ENCODE measurements at regions not wholly inside any gene's neighbourhood (a gene's known extent, or its start where the extent isn't known, plus 50 kb on each side); places are given as distances from the start of the nearest gene placed in this dataset.

DNA sequence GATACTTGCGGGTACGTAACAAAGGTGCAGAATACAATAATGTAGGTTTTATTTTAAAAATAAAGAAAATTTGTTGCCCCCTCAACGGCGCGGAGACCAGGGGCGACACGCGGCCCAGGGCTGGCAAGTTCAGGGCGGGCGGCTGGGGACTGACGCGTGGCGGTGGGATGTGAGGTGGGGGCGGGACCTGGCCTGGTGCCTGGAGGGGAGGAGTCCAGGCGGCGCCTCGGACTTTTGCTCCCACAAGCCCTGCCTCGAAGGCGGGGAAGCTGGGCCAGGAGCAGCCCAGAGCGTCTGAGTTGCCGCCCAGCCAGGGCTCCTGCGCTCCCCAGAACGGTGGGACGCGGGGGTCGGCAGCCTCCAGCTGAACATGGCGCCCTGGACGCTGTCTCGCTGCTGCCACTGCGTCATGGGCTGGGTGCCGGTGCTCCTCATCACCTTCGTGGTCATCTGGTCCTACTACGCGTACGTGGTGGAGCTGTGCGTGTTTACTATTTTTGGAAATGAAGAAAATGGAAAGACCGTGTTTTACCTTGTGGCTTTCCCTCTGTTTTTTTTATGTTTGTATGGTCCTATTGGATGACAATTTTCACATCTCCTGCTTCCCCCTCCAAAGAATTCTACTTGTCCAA, 1122.8 kb upstream of the ATXN8OS start:
- no peaks in the 10 kb centered on the region for H3K79me2 ChIP-seq (ENCODE audit: insufficient read depth)
- WGBS (ENCODE audit: low lambda C conversion rate): 89% methylated on average over 20 of the region's 37 CpGs
- H3K9me2 ChIP-seq: no peaks in the 10 kb centered on the region
- H3K27ac ChIP-seq (ENCODE audit: low read depth in 2 of 2, low read length in 1 of 2): no peak overlapping the region
- no peak overlapping the region for H2AFZ ChIP-seq (ENCODE audit: low read depth)
- no peaks in the 10 kb centered on the region for H3K36me3 ChIP-seq (replicated peaks in 1 of 2; ENCODE audit: control insufficient read depth in 1 of 2, insufficient read depth in 2 of 2, low read length in 1 of 2)
- ChIA-PET CTCF (no interaction called here), POLR2A (no interaction called here)
- no peak overlapping the region for H3K4me2 ChIP-seq
- H3K27me3 ChIP-seq (ENCODE audit: insufficient read depth): no peaks in the 10 kb centered on the region
- no peak for DNase-seq
- no peaks in the 10 kb centered on the region for H4K20me1 ChIP-seq (ENCODE audit: insufficient read depth)
- H3K9ac ChIP-seq: no peak overlapping the region
- no peak overlapping the region for H3K4me3 ChIP-seq (ENCODE audit: low read depth in 2 of 2, low read length in 1 of 2)
- H3F3A ChIP-seq (replicated peaks; ENCODE audit: insufficient read depth): no peaks in the 10 kb centered on the region
- no peak for TF ChIP-seq RFX5 (IDR thresholded peaks at IDR 0.05; ENCODE audit: low read length)
- TF ChIP-seq PBX3 (IDR thresholded peaks at IDR 0.05): no peak
- TF ChIP-seq, protein P1, sequence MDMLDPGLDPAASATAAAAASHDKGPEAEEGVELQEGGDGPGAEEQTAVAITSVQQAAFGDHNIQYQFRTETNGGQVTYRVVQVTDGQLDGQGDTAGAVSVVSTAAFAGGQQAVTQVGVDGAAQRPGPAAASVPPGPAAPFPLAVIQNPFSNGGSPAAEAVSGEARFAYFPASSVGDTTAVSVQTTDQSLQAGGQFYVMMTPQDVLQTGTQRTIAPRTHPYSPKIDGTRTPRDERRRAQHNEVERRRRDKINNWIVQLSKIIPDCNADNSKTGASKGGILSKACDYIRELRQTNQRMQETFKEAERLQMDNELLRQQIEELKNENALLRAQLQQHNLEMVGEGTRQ (IDR thresholded peaks at IDR 0.05; ENCODE audit: borderline replicate concordance, low read depth, low read length): no peak
- TF ChIP-seq TCF12 (IDR thresholded peaks at IDR 0.05): no peak
- TF ChIP-seq GABPA (IDR thresholded peaks at IDR 0.05; ENCODE audit: low read depth): no peak
- TF ChIP-seq EZH2phosphoT487 (IDR thresholded peaks at IDR 0.05; ENCODE audit: borderline replicate concordance, low read depth): no peak
- no peaks in the 10 kb centered on the region for H3K4me1 ChIP-seq (ENCODE audit: control insufficient read depth in 1 of 2, insufficient read depth in 2 of 2, low read depth in 1 of 2, low read length in 1 of 2)
- no peaks in the 10 kb centered on the region for H3K9me3 ChIP-seq

DNA sequence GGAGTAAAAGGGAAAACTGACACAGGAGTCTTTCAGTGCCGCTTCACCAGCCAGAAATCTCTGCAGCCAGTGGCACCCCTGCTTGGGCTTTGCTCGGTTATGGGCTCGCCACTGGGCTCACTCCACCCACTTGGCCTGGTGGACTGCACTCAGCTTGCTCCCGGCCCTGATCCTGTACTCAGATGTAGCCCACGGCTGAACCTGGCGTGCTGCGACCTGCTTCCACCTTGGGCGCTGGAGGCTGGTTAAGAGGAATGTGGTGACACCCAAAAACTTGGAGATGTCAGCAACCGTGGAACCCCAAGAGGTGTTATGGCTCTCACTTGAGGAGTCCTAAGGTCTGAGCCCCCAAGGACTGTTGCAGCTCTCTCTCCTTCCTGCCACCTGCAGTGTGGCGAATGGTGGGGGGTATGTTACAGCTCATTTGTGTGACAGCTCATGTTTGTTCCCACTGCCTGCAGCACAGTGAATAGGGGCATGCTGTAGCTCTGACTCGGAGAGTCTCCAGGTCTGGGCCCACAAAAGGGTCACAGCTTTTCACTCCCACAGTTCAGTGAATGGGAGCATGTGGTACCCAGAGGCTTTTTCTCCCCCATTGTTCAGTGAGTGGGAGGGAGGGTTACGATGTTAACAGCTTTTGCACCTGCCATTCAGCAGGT, 1124.5 kb upstream of the ATXN8OS start:
- Histone ChIP-seq H3K9me3 (no peaks in the 10 kb centered on the region), H3K27me3 (ENCODE audit: insufficient read depth) (no peaks in the 10 kb centered on the region), H2AFZ (ENCODE audit: low read depth) (no peak overlapping the region), H3K9me2 (no peaks in the 10 kb centered on the region), H3K79me2 (ENCODE audit: insufficient read depth) (no peaks in the 10 kb centered on the region), H3K4me1 (ENCODE audit: control insufficient read depth in 1 of 2, insufficient read depth in 2 of 2, low read depth in 1 of 2, low read length in 1 of 2) (no peaks in the 10 kb centered on the region), H3K4me2 (no peak overlapping the region), H3K36me3 (replicated peaks in 1 of 2; ENCODE audit: control insufficient read depth in 1 of 2, insufficient read depth in 2 of 2, low read length in 1 of 2) (no peaks in the 10 kb centered on the region), H4K20me1 (ENCODE audit: insufficient read depth) (no peaks in the 10 kb centered on the region), H3K27ac (ENCODE audit: low read depth in 2 of 2, low read length in 1 of 2) (no peak overlapping the region), H3K9ac (no peak overlapping the region), H3K4me3 (ENCODE audit: low read depth in 2 of 2, low read length in 1 of 2) (no peak overlapping the region), H3F3A (replicated peaks; ENCODE audit: insufficient read depth) (no peaks in the 10 kb centered on the region)
- CTCF ChIA-PET: no interaction called here
- WGBS (ENCODE audit: low lambda C conversion rate): 79% methylated on average over 7 of the region's 12 CpGs
- TF ChIP-seq MXI1 (IDR thresholded peaks at IDR 0.05; ENCODE audit: low read depth, low read length): no peak
- no peak for TF ChIP-seq USF1 (IDR thresholded peaks at IDR 0.05; ENCODE audit: borderline replicate concordance, low read depth)
- no peak for TF ChIP-seq GATA2 (CRISPR knock-in tag; IDR thresholded peaks at IDR 0.05)
- TF ChIP-seq EP300 (IDR thresholded peaks at IDR 0.05; ENCODE audit: borderline replicate concordance in 1 of 2, low read depth in 1 of 2, low read length in 1 of 2): no peak
- no peak for TF ChIP-seq SIN3A (IDR thresholded peaks at IDR 0.05; ENCODE audit: borderline replicate concordance, low read depth, low read length)
- TF ChIP-seq IRF3 (IDR thresholded peaks at IDR 0.05; ENCODE audit: low read depth, low read length): no peak
- no peak for DNase-seq
- POLR2A ChIA-PET: no interaction called here

All from SK-N-SH (cell line).